CD4-positive, alpha-beta T cell (primary cell): ENCODE measurements at regions not wholly inside any gene's neighbourhood (a gene's known extent, or its start where the extent isn't known, plus 50 kb on each side); places are given as distances from the start of the nearest gene placed in this dataset.

Experiments used
- ATAC-seq: fragments of 200-7000 bp; cut with Tn5 transposase; one replicate; pipeline ENCODE4 v1.10.0; 2022; ENCODE audit warnings: mild to moderate bottlenecking; ENCODE audit not compliant: poor library complexity
- CTCF ChIA-PET: fragments of 350-600 bp; sonication (Branson Sonifier 250); formaldehyde crosslinking; loops from one replicate; lab custom pipeline; 2021; ENCODE audit warnings: antibody characterized with exemption, inconsistent platforms; lab: Charles Lee
- POLR2A ChIA-PET: fragments of 350-600 bp; sonication (Branson Sonifier 250); formaldehyde crosslinking; loops from one replicate; lab custom pipeline; 2021; ENCODE audit warnings: antibody characterized with exemption, inconsistent platforms; lab: Charles Lee
- DNase-seq, 14 experiments: peaks; one replicate each; pipeline ENCODE4 v3.0.0-alpha.2; 2013 to 2020; ENCODE audit warnings: mixed read lengths in 2 of 14
- H3K27ac ChIP-seq, 2 donors: one replicate each; pipeline versions ENCODE4 v1.5.1 to v1.7.0; 2013; ENCODE audit warnings: low read length in 2 of 2, low read depth in 1 of 2, mild to moderate bottlenecking in 1 of 2
- H3K27me3 ChIP-seq, 2 experiments: 1 replicate in 1 of 2; 2 replicates in 1 of 2; pipeline versions ENCODE4 v1.6.1 to v1.7.0; 2013; ENCODE audit warnings: low read length in 2 of 2, control low read depth in 1 of 2, mild to moderate bottlenecking in 1 of 2, moderate library complexity in 1 of 2; ENCODE audit not compliant: insufficient read depth in 2 of 2, control insufficient read depth in 1 of 2
- H3K36me3 ChIP-seq: one replicate; pipeline ENCODE4 v1.6.1; 2013; ENCODE audit warnings: low read length, control low read depth; ENCODE audit not compliant: insufficient read depth
- H3K4me1 ChIP-seq: one replicate; pipeline ENCODE4 v1.6.1; 2013; ENCODE audit warnings: low read length, control low read depth; ENCODE audit not compliant: insufficient read depth
- H3K4me3 ChIP-seq: one replicate; pipeline ENCODE4 v1.5.1; 2013; ENCODE audit warnings: mild to moderate bottlenecking, low read length, moderate library complexity
- H3K9me3 ChIP-seq, 2 experiments: 1 replicate in 1 of 2; 2 replicates in 1 of 2; pipeline versions ENCODE4 v1.6.1 to v1.7.0; 2013; ENCODE audit warnings: low read length in 2 of 2, mild to moderate bottlenecking in 2 of 2, control low read depth in 1 of 2, moderate library complexity in 1 of 2; ENCODE audit not compliant: control insufficient read depth in 1 of 2, insufficient read depth in 1 of 2
- H3K27ac Mint-ChIP-seq: one replicate; pipeline ENCODE4 v1.8.0; 2020; ENCODE audit warnings: mixed read lengths
- H3K27me3 Mint-ChIP-seq: one replicate; pipeline ENCODE4 v1.8.0; 2021; ENCODE audit warnings: mixed read lengths
- H3K36me3 Mint-ChIP-seq: one replicate; pipeline ENCODE4 v1.8.0; 2021; ENCODE audit warnings: low read depth, mixed read lengths
- H3K4me1 Mint-ChIP-seq: one replicate; pipeline ENCODE4 v1.8.0; 2021; ENCODE audit warnings: low read depth, mixed read lengths
- H3K4me3 Mint-ChIP-seq: one replicate; pipeline ENCODE4 v1.8.0; 2020; ENCODE audit warnings: mild to moderate bottlenecking, mixed read lengths
- H3K9me3 Mint-ChIP-seq: one replicate; pipeline ENCODE4 v1.8.0; 2020; ENCODE audit warnings: mixed read lengths
- CTCF ChIP-seq: fragments of 200-600 bp; IDR thresholded peaks from one replicate; pipeline ENCODE4 v1.8.0; 2022; ENCODE audit warnings: antibody characterized with exemption, mild to moderate bottlenecking
- intact Hi-C, 2 experiments: fragments of 100-400 bp; cut with DNase I in 1 of 2; cut with micrococcal nuclease in 1 of 2; formaldehyde crosslinking; loops; one replicate each; pipeline versions ENCODE4 v1.15.1 to v1.9.0; 2023 to 2025; cut with DNase I, micrococcal nuclease

GRCh38 chr6:2508071-2508470, 242.7 kb downstream of the MYLK4 start:
- Mint-ChIP-seq H3K4me1 (no peaks in the 10 kb centered on the region), H3K9me3 (no peaks in the 10 kb centered on the region), H3K27me3 (peaks cover 65% of the 10 kb centered on the region), H3K27ac (no peak overlapping the region), H3K36me3 (no peaks in the 10 kb centered on the region), H3K4me3 (no peak overlapping the region)
- ATAC-seq (no peak), DNase-seq (no peak)
- Histone ChIP-seq H3K4me1 (no peaks in the 10 kb centered on the region), H3K36me3 (no peaks in the 10 kb centered on the region), H3K9me3 (peaks cover 0 to 4% of the 10 kb centered on the region in 2 experiments), H3K4me3 (no peak overlapping the region), H3K27ac (no peak overlapping the region), H3K27me3 (peaks cover 12 to 27% of the 10 kb centered on the region in 2 experiments)
- TF ChIP-seq CTCF = no peak
- intact Hi-C loops = no loop called here
- CTCF ChIA-PET = no interaction called here
- POLR2A ChIA-PET = no interaction called here

DNA sequence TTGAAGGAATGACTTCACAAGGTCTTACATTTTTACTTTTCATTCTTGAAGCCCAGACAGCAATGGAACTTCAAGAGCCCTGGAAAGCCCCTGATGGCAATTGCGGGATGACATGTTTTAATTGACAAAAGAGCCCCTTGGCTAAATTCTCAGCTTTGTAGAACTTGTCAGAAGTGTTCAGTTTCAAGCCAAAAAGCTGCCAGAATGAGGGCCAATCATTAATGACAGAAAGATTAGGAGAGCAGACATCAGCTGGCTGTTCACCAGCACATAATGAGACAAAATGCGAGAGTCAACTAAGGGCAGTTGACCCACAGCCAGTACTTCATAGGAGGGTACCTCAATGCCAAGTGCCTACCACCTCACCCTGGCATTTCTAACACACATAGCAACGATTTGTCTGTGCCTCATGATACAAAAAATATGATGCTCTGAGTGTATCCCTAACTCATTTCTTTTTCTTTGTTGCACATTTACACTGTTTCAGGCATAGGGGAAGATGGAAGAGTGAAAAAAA, 243.1 kb downstream of the MYLK4 start:
- peaks cover 64% of the 10 kb centered on the region for H3K27me3 Mint-ChIP-seq
- Histone ChIP-seq H3K9me3 (peaks cover 0 to 4% of the 10 kb centered on the region in 2 experiments), H3K4me1 (no peaks in the 10 kb centered on the region), H3K27me3 (peaks cover 12 to 25% of the 10 kb centered on the region in 2 experiments), H3K4me3 (no peak overlapping the region), H3K36me3 (no peaks in the 10 kb centered on the region), H3K27ac (no peak overlapping the region)
- TF ChIP-seq CTCF = no peak
- CTCF ChIA-PET = no interaction called here
- H3K27ac Mint-ChIP-seq = no peak overlapping the region
- no peaks in the 10 kb centered on the region for H3K4me1 Mint-ChIP-seq
- intact Hi-C loops = no loop called here
- POLR2A ChIA-PET = no interaction called here
- no peak for ATAC-seq
- H3K4me3 Mint-ChIP-seq = no peak overlapping the region
- no peaks in the 10 kb centered on the region for H3K36me3 Mint-ChIP-seq
- no peaks in the 10 kb centered on the region for H3K9me3 Mint-ChIP-seq
- DNase-seq = no peak

DNA sequence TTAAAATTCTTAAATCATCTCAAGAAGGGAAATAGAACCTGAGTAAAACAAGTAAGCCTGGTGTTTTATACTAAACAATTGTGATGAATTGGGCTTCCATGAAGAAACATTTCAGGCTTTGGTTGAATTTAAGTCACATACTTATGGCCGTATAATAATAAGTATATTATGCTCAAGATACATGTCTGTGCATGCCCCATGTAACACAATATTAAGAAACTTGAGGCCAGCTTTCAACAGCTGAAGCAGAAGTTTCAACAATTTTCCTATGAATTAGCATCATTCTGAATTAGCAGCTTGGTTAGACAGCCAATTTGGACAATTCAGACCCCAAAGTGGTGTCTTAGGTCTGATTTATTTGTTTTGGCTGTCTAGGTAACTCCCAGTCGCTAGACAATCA, 243.7 kb downstream of the MYLK4 start:
- CTCF ChIA-PET = no interaction called here
- Mint-ChIP-seq H3K4me1 (no peaks in the 10 kb centered on the region), H3K27ac (no peak overlapping the region), H3K4me3 (no peak overlapping the region), H3K9me3 (no peaks in the 10 kb centered on the region), H3K27me3 (peaks cover 68% of the 10 kb centered on the region), H3K36me3 (no peaks in the 10 kb centered on the region)
- DNase-seq = no peak
- Histone ChIP-seq H3K27me3 (peaks cover 12 to 25% of the 10 kb centered on the region in 2 experiments), H3K9me3 (peaks cover 0 to 4% of the 10 kb centered on the region in 2 experiments), H3K27ac (no peak overlapping the region), H3K4me1 (no peaks in the 10 kb centered on the region), H3K36me3 (no peaks in the 10 kb centered on the region), H3K4me3 (no peak overlapping the region)
- intact Hi-C loops = no loop called here
- TF ChIP-seq CTCF = no peak
- no peak for ATAC-seq
- POLR2A ChIA-PET = no interaction called here
